ENCODE measurements at regions not wholly inside any gene's neighbourhood (a gene's known extent, or its start where the extent isn't known, plus 50 kb on each side); places are given as distances from the start of the nearest gene placed in this dataset.

- DNase-seq (ENCODE audit: low spot score), result no peak
These were observed 242.9 kb downstream of the PTEN start for GRCh38 chr10:88106366-88106765.

GRCh38 chr10:88107296-88108097 lies 244.1 kb downstream of the PTEN start:
- Histone ChIP-seq H3K4me2 (ENCODE audit: insufficient read depth, low read length, poor library complexity, severe bottlenecking) (no peak overlapping the region), H3K4ac (ENCODE audit: low read length) (no peak overlapping the region), H2BK12ac (ENCODE audit: low read length) (no peak overlapping the region), H3K27me3 (ENCODE audit: control insufficient read depth in 3 of 3, insufficient read depth in 3 of 3, low read depth in 1 of 3, low read length in 3 of 3) (peaks cover 0 to 3% (median 0%) of the 10 kb centered on the region in 3 experiments), H3K4me3 (ENCODE audit: low read length in 2 of 2) (no peak overlapping the region), H3K14ac (ENCODE audit: low read length) (no peak overlapping the region), H4K91ac (ENCODE audit: low read depth, low read length, poor library complexity) (no peak overlapping the region), H3K23ac (ENCODE audit: low read depth, low read length, poor library complexity) (no peak overlapping the region), H3K9me3 (replicated peaks in 1 of 2; ENCODE audit: control insufficient read depth in 2 of 2, insufficient read depth in 1 of 2, low read depth in 1 of 2, low read length in 2 of 2) (no peaks in the 10 kb centered on the region), H3K36me3 (replicated peaks in 1 of 2; ENCODE audit: control insufficient read depth in 2 of 2, insufficient read depth in 2 of 2, low read length in 2 of 2) (no peaks in the 10 kb centered on the region), H3K18ac (ENCODE audit: low read length) (no peak overlapping the region), H3K4me1 (ENCODE audit: control insufficient read depth in 2 of 2, insufficient read depth in 1 of 2, low read depth in 1 of 2, low read length in 2 of 2) (no peaks in the 10 kb centered on the region), H2AK5ac (ENCODE audit: low read depth, low read length) (no peak overlapping the region), H3K79me1 (ENCODE audit: low read depth, low read length) (no peaks in the 10 kb centered on the region), H2AFZ (ENCODE audit: low read length) (no peak overlapping the region), H2BK15ac (ENCODE audit: low read length) (no peak overlapping the region), H3K9ac (ENCODE audit: low read depth, low read length, poor library complexity) (no peak overlapping the region), H2BK120ac (ENCODE audit: low read depth, low read length) (no peak overlapping the region), H2BK5ac (ENCODE audit: low read length) (no peak overlapping the region), H4K8ac (ENCODE audit: low read depth, low read length) (no peak overlapping the region), H3K27ac (replicated peaks; ENCODE audit: low read length) (no peak overlapping the region)
- WGBS, 2 donors (ENCODE audit: extremely low coverage in 2 of 2, insufficient read length in 2 of 2, insufficient replicate concordance in 1 of 2), result no CpG with 5 or more reads among the region's 4 CpGs
- DNase-seq (ENCODE audit: low spot score), result no peak

More at GRCh38 chr10:88106366-88106765, 242.9 kb downstream of the PTEN start:
- H3K14ac ChIP-seq (ENCODE audit: low read length), result no peak overlapping the region
- no peak overlapping the region for H2BK120ac ChIP-seq (ENCODE audit: low read depth, low read length)
- no peak overlapping the region for H3K4ac ChIP-seq (ENCODE audit: low read length)
- H2BK5ac ChIP-seq (ENCODE audit: low read length), result no peak overlapping the region
- peaks cover 0 to 3% (median 0%) of the 10 kb centered on the region in 3 experiments for H3K27me3 ChIP-seq (ENCODE audit: control insufficient read depth in 3 of 3, insufficient read depth in 3 of 3, low read depth in 1 of 3, low read length in 3 of 3)
- no peak overlapping the region for H2BK15ac ChIP-seq (ENCODE audit: low read length)
- no peak overlapping the region for H3K23ac ChIP-seq (ENCODE audit: low read depth, low read length, poor library complexity)
- no peaks in the 10 kb centered on the region for H3K79me1 ChIP-seq (ENCODE audit: low read depth, low read length)
- no peak overlapping the region for H3K4me2 ChIP-seq (ENCODE audit: insufficient read depth, low read length, poor library complexity, severe bottlenecking)
- H2AFZ ChIP-seq (ENCODE audit: low read length), result no peak overlapping the region
- no peak overlapping the region for H2AK5ac ChIP-seq (ENCODE audit: low read depth, low read length)
- WGBS, 2 donors (ENCODE audit: extremely low coverage in 2 of 2, insufficient read length in 2 of 2, insufficient replicate concordance in 1 of 2), result no CpG with 5 or more reads among the region's 2 CpGs
- H3K4me3 ChIP-seq (ENCODE audit: low read length in 2 of 2), result no peak overlapping the region
- H3K4me1 ChIP-seq (ENCODE audit: control insufficient read depth in 2 of 2, insufficient read depth in 1 of 2, low read depth in 1 of 2, low read length in 2 of 2), result no peaks in the 10 kb centered on the region
- no peak overlapping the region for H2BK12ac ChIP-seq (ENCODE audit: low read length)
- no peak overlapping the region for H3K9ac ChIP-seq (ENCODE audit: low read depth, low read length, poor library complexity)
- no peak overlapping the region for H4K91ac ChIP-seq (ENCODE audit: low read depth, low read length, poor library complexity)
- H3K18ac ChIP-seq (ENCODE audit: low read length), result no peak overlapping the region
- H3K9me3 ChIP-seq (replicated peaks in 1 of 2; ENCODE audit: control insufficient read depth in 2 of 2, insufficient read depth in 1 of 2, low read depth in 1 of 2, low read length in 2 of 2), result no peaks in the 10 kb centered on the region
- no peak overlapping the region for H3K27ac ChIP-seq (replicated peaks; ENCODE audit: low read length)
- no peak overlapping the region for H4K8ac ChIP-seq (ENCODE audit: low read depth, low read length)
- no peaks in the 10 kb centered on the region for H3K36me3 ChIP-seq (replicated peaks in 1 of 2; ENCODE audit: control insufficient read depth in 2 of 2, insufficient read depth in 2 of 2, low read length in 2 of 2)

- no peak overlapping the region for H3K4me3 ChIP-seq (ENCODE audit: low read length in 2 of 2)
- no peak overlapping the region for H2BK120ac ChIP-seq (ENCODE audit: low read depth, low read length)
These were observed 244.7 kb downstream of the PTEN start for GRCh38 chr10:88108115-88108610.

GRCh38 chr10:88110355-88110754 lies 246.9 kb downstream of the PTEN start:
- H2AK5ac ChIP-seq (ENCODE audit: low read depth, low read length), result no peak overlapping the region
- H3K4me3 ChIP-seq (ENCODE audit: low read length in 2 of 2), result no peak overlapping the region
- H3K4me2 ChIP-seq (ENCODE audit: insufficient read depth, low read length, poor library complexity, severe bottlenecking), result no peak overlapping the region
- no peak overlapping the region for H3K23ac ChIP-seq (ENCODE audit: low read depth, low read length, poor library complexity)
- no peaks in the 10 kb centered on the region for H3K79me1 ChIP-seq (ENCODE audit: low read depth, low read length)
- no peak overlapping the region for H3K14ac ChIP-seq (ENCODE audit: low read length)
- H2BK15ac ChIP-seq (ENCODE audit: low read length), result no peak overlapping the region
- H3K9ac ChIP-seq (ENCODE audit: low read depth, low read length, poor library complexity), result no peak overlapping the region
- no peak overlapping the region for H2BK120ac ChIP-seq (ENCODE audit: low read depth, low read length)
- H3K27ac ChIP-seq (replicated peaks; ENCODE audit: low read length), result no peak overlapping the region
- H3K27me3 ChIP-seq (ENCODE audit: control insufficient read depth in 3 of 3, insufficient read depth in 3 of 3, low read depth in 1 of 3, low read length in 3 of 3), result no peaks in the 10 kb centered on the region
- H2BK5ac ChIP-seq (ENCODE audit: low read length), result no peak overlapping the region
- H2AFZ ChIP-seq (ENCODE audit: low read length), result no peak overlapping the region
- no peaks in the 10 kb centered on the region for H3K9me3 ChIP-seq (replicated peaks in 1 of 2; ENCODE audit: control insufficient read depth in 2 of 2, insufficient read depth in 1 of 2, low read depth in 1 of 2, low read length in 2 of 2)
- no peak overlapping the region for H3K4ac ChIP-seq (ENCODE audit: low read length)
- H2BK12ac ChIP-seq (ENCODE audit: low read length), result no peak overlapping the region
- H3K36me3 ChIP-seq (replicated peaks in 1 of 2; ENCODE audit: control insufficient read depth in 2 of 2, insufficient read depth in 2 of 2, low read length in 2 of 2), result no peaks in the 10 kb centered on the region
- no peak overlapping the region for H4K91ac ChIP-seq (ENCODE audit: low read depth, low read length, poor library complexity)
- H3K4me1 ChIP-seq (ENCODE audit: control insufficient read depth in 2 of 2, insufficient read depth in 1 of 2, low read depth in 1 of 2, low read length in 2 of 2), result no peaks in the 10 kb centered on the region
- no peak overlapping the region for H3K18ac ChIP-seq (ENCODE audit: low read length)
- no peak overlapping the region for H4K8ac ChIP-seq (ENCODE audit: low read depth, low read length)
- no peak for DNase-seq (ENCODE audit: low spot score)

More at GRCh38 chr10:88108115-88108610, 244.7 kb downstream of the PTEN start:
- H3K18ac ChIP-seq (ENCODE audit: low read length), result no peak overlapping the region
- H3K4me2 ChIP-seq (ENCODE audit: insufficient read depth, low read length, poor library complexity, severe bottlenecking), result no peak overlapping the region
- no peak overlapping the region for H3K9ac ChIP-seq (ENCODE audit: low read depth, low read length, poor library complexity)
- H3K27me3 ChIP-seq (ENCODE audit: control insufficient read depth in 3 of 3, insufficient read depth in 3 of 3, low read depth in 1 of 3, low read length in 3 of 3), result peaks cover 0 to 3% (median 0%) of the 10 kb centered on the region in 3 experiments
- no peak overlapping the region for H2AK5ac ChIP-seq (ENCODE audit: low read depth, low read length)
- no peak overlapping the region for H2BK15ac ChIP-seq (ENCODE audit: low read length)
- H2AFZ ChIP-seq (ENCODE audit: low read length), result no peak overlapping the region
- no peak overlapping the region for H3K27ac ChIP-seq (replicated peaks; ENCODE audit: low read length)
- no peak overlapping the region for H4K91ac ChIP-seq (ENCODE audit: low read depth, low read length, poor library complexity)
- no peak overlapping the region for H3K4ac ChIP-seq (ENCODE audit: low read length)
- H3K9me3 ChIP-seq (replicated peaks in 1 of 2; ENCODE audit: control insufficient read depth in 2 of 2, insufficient read depth in 1 of 2, low read depth in 1 of 2, low read length in 2 of 2), result no peaks in the 10 kb centered on the region
- no peak overlapping the region for H4K8ac ChIP-seq (ENCODE audit: low read depth, low read length)
- WGBS, 2 donors (ENCODE audit: extremely low coverage in 2 of 2, insufficient read length in 2 of 2, insufficient replicate concordance in 1 of 2), result no CpG with 5 or more reads among the region's 2 CpGs
- no peaks in the 10 kb centered on the region for H3K79me1 ChIP-seq (ENCODE audit: low read depth, low read length)
- no peaks in the 10 kb centered on the region for H3K36me3 ChIP-seq (replicated peaks in 1 of 2; ENCODE audit: control insufficient read depth in 2 of 2, insufficient read depth in 2 of 2, low read length in 2 of 2)
- no peak overlapping the region for H2BK5ac ChIP-seq (ENCODE audit: low read length)
- H2BK12ac ChIP-seq (ENCODE audit: low read length), result no peak overlapping the region
- H3K14ac ChIP-seq (ENCODE audit: low read length), result no peak overlapping the region
- H3K23ac ChIP-seq (ENCODE audit: low read depth, low read length, poor library complexity), result no peak overlapping the region
- no peaks in the 10 kb centered on the region for H3K4me1 ChIP-seq (ENCODE audit: control insufficient read depth in 2 of 2, insufficient read depth in 1 of 2, low read depth in 1 of 2, low read length in 2 of 2)
- no peak for DNase-seq (ENCODE audit: low spot score)
